HG03045 (cell line): ENCODE measurements at regions not wholly inside any gene's neighbourhood (a gene's known extent, or its start where the extent isn't known, plus 50 kb on each side); places are given as distances from the start of the nearest gene placed in this dataset.
"Not testable (repeated sequence)": the region's sequence is repeated elsewhere in the genome, so short reads cannot be mapped to it uniquely, and the experiment has no call there.

Experiments used
- ATAC-seq: cut with Tn5 transposase; IDR thresholded peaks from one replicate; pipeline ENCODE4 v1.9.1; 2021; ENCODE audit warnings: mild to moderate bottlenecking, moderate library complexity; ENCODE audit not compliant: unreplicated experiment

- ATAC-seq = not testable (repeated sequence)
Measured at GRCh38 chr7:150096213-150096994, 222.6 kb downstream of the ATP6V0E2 start.

- not testable (repeated sequence) for ATAC-seq
Measured at GRCh38 chr7:150098592-150098991, 224.6 kb upstream of the LRRC61 start.

- ATAC-seq = not testable (repeated sequence)
Measured at GRCh38 chr7:150101282-150101681, 221.9 kb upstream of the LRRC61 start.

- not testable (repeated sequence) for ATAC-seq
Measured at GRCh38 chr7:150107283-150107682, 215.9 kb upstream of the LRRC61 start.

GRCh38 chr7:150110375-150110820, 212.8 kb upstream of the LRRC61 start:
- not testable (repeated sequence) for ATAC-seq

- ATAC-seq = not testable (repeated sequence)
Measured at GRCh38 chr7:150110882-150111281, 212.3 kb upstream of the LRRC61 start.

GRCh38 chr7:150111373-150112139, 211.6 kb upstream of the LRRC61 start:
- ATAC-seq = not testable (repeated sequence)

GRCh38 chr7:150113301-150113700, 209.9 kb upstream of the LRRC61 start:
- not testable (repeated sequence) for ATAC-seq

GRCh38 chr7:150114591-150114990, 208.6 kb upstream of the LRRC61 start:
- not testable (repeated sequence) for ATAC-seq

GRCh38 chr7:150119966-150120365, 203.2 kb upstream of the LRRC61 start:
- ATAC-seq = not testable (repeated sequence)

- not testable (repeated sequence) for ATAC-seq
Measured at GRCh38 chr7:150125831-150126230, 197.3 kb upstream of the LRRC61 start.

GRCh38 chr7:150134451-150134850, 188.7 kb upstream of the LRRC61 start:
- ATAC-seq = not testable (repeated sequence)

GRCh38 chr7:150135620-150136190, 187.4 kb upstream of the LRRC61 start:
- not testable (repeated sequence) for ATAC-seq

- ATAC-seq = not testable (repeated sequence)
Measured at GRCh38 chr7:150139840-150140239, 183.3 kb upstream of the LRRC61 start.

GRCh38 chr7:150141525-150142345, 181.4 kb upstream of the LRRC61 start:
- ATAC-seq = not testable (repeated sequence)

GRCh38 chr7:150146124-150146523, 177.0 kb upstream of the LRRC61 start:
- not testable (repeated sequence) for ATAC-seq

GRCh38 chr7:150147524-150147923, 175.6 kb upstream of the LRRC61 start:
- ATAC-seq = not testable (repeated sequence)

GRCh38 chr7:150156015-150156414, 167.1 kb upstream of the LRRC61 start:
- not testable (repeated sequence) for ATAC-seq

GRCh38 chr7:150158696-150159095, 164.5 kb upstream of the LRRC61 start:
- ATAC-seq = not testable (repeated sequence)

GRCh38 chr7:150169515-150169914, 153.6 kb upstream of the LRRC61 start:
- ATAC-seq = not testable (repeated sequence)
